ENCODE measurements at regions not wholly inside any gene's neighbourhood (a gene's known extent, or its start where the extent isn't known, plus 50 kb on each side); places are given as distances from the start of the nearest gene placed in this dataset.

- DNase-seq (ENCODE audit: low read depth), result no peak
Measured at GRCh38 chr13:40505196-40505595, 161.2 kb downstream of the FOXO1 start.

Data from HS-27A (cell line).